A549 (cell line): ENCODE measurements at regions not wholly inside any gene's neighbourhood (a gene's known extent, or its start where the extent isn't known, plus 50 kb on each side); places are given as distances from the start of the nearest gene placed in this dataset.

Source experiments
- ATAC-seq, 2 experiments: fragments of 200-7000 bp in 1 of 2; fragments of >200 bp in 1 of 2; cut with Nextera tagmentation in 1 of 2; cut with Tn5 transposase in 1 of 2; 3 replicates each; pipeline versions ENCODE4 v1.8.0 to v1.9.1; 2018 to 2020; ENCODE audit warnings: mild to moderate bottlenecking in 1 of 2, moderate library complexity in 1 of 2
- CTCF ChIA-PET: fragments of 300-600 bp; sonication (Branson Sonifier 250); formaldehyde crosslinking; extraction: SDS; loops from one replicate; lab custom pipeline; 2021; ENCODE audit warnings: antibody characterized with exemption, inconsistent platforms; lab: Yijun Ruan, JAX
- POLR2A ChIA-PET: fragments of 350-600 bp; formaldehyde crosslinking; extraction: SDS; loops from one replicate; lab custom pipeline; 2021; ENCODE audit warnings: antibody characterized with exemption, inconsistent platforms; lab: Yijun Ruan, JAX
- DNase-seq, 2 experiments: peaks; one replicate each; pipeline versions ENCODE4 v3.0.0 to v3.0.0-alpha.2; 2011 to 2016; ENCODE audit warnings: low read depth in 1 of 2, low spot score in 1 of 2
- FAIRE-seq: peaks from 2 replicates; lab custom pipeline; 2011; peaks lifted over from hg19 to GRCh38; lab: Jason Lieb, UNC
- H3K27ac ChIP-seq, 2 experiments: fragments of >200 bp; sonication (Bioruptor Twin); formaldehyde crosslinking; 3 replicates each; pipeline ENCODE4 v1.5.1; 2016 to 2017
- H3K4me1 ChIP-seq: fragments of >200 bp; sonication (Bioruptor Twin); formaldehyde crosslinking; 3 replicates; pipeline ENCODE4 v1.6.1; 2016
- H3K4me2 ChIP-seq: fragments of >200 bp; sonication (Bioruptor Twin); formaldehyde crosslinking; 3 replicates; pipeline ENCODE4 v1.6.1; 2016
- H3K4me3 ChIP-seq: fragments of >200 bp; sonication (Bioruptor Twin); formaldehyde crosslinking; 3 replicates; pipeline ENCODE4 v1.5.1; 2016
- H3K9me3 ChIP-seq: fragments of >200 bp; sonication (Bioruptor Twin); formaldehyde crosslinking; 3 replicates; pipeline ENCODE4 v1.6.1; 2016
- BHLHE40 ChIP-seq: IDR thresholded peaks from 2 replicates; pipeline ENCODE4 v1.6.1; 2012; ENCODE audit warnings: low read depth, low read length, inconsistent platforms
- CHD2 ChIP-seq: fragments of 150-350 bp; IDR thresholded peaks from 2 replicates; pipeline ENCODE4 v1.6.1; 2014; ENCODE audit warnings: low read length; ENCODE audit not compliant: partially characterized antibody
- CHD4 ChIP-seq: fragments of 200-600 bp; sonication (generic); IDR thresholded peaks from 2 replicates; pipeline ENCODE4 v1.6.1; 2016; ENCODE audit warnings: antibody characterized with exemption, mild to moderate bottlenecking, borderline replicate concordance
- EHF ChIP-seq: fragments of 250-450 bp; sonication (Bioruptor Pico); IDR thresholded peaks from 2 replicates; pipeline ENCODE4 v1.5.0; 2020; ENCODE audit warnings: mild to moderate bottlenecking
- EHMT2 ChIP-seq: fragments of 200-600 bp; sonication (generic); IDR thresholded peaks from 2 replicates; pipeline ENCODE4 v1.6.1; 2016; ENCODE audit warnings: antibody characterized with exemption, low read depth, mild to moderate bottlenecking, moderate library complexity
- ESRRA ChIP-seq: fragments of 150-350 bp; IDR thresholded peaks from 2 replicates; pipeline ENCODE4 v1.6.1; 2014; ENCODE audit warnings: mild to moderate bottlenecking, low read length, borderline replicate concordance
- GATA3 ChIP-seq: IDR thresholded peaks from 2 replicates; pipeline ENCODE4 v1.6.1; 2012; ENCODE audit warnings: borderline replicate concordance
- HEYL ChIP-seq: fragments of 250-450 bp; sonication (Bioruptor Pico); IDR thresholded peaks from 2 replicates; pipeline ENCODE4 v1.8.0; 2021; ENCODE audit warnings: mild to moderate bottlenecking, moderate library complexity
- KDM1A ChIP-seq: fragments of 200-600 bp; sonication (generic); IDR thresholded peaks from 2 replicates; pipeline ENCODE4 v1.6.1; 2016; ENCODE audit warnings: low read depth, mild to moderate bottlenecking
- NFE2L2 ChIP-seq: fragments of 150-350 bp; conservative IDR thresholded peaks from 2 replicates; pipeline ENCODE4 v1.6.1; 2014; ENCODE audit warnings: low read length
- NR3C1 ChIP-seq: fragments of >200 bp; sonication (Bioruptor Twin); formaldehyde crosslinking; IDR thresholded peaks from 3 replicates; pipeline ENCODE4 v1.6.1; 2017
- RAD21 ChIP-seq, 2 experiments: fragments of >200 bp in 1 of 2; sonication (Bioruptor Twin) in 1 of 2; formaldehyde crosslinking in 1 of 2; IDR thresholded peaks in 1 of 2; conservative IDR thresholded peaks in 1 of 2; 2 replicates in 1 of 2; 3 replicates in 1 of 2; pipeline ENCODE4 v1.6.1; 2012 to 2018; ENCODE audit warnings: inconsistent platforms in 1 of 2
- RCOR1 ChIP-seq: fragments of 150-350 bp; IDR thresholded peaks from 2 replicates; pipeline ENCODE4 v1.6.1; 2014; ENCODE audit warnings: antibody characterized with exemption, low read length, low read depth
- TP53 ChIP-seq: fragments of 250-450 bp; sonication (Bioruptor Pico); IDR thresholded peaks from 2 replicates; pipeline ENCODE4 v1.5.0; 2021; ENCODE audit warnings: mild to moderate bottlenecking, moderate library complexity
- ZC3H11A ChIP-seq: fragments of 450-650 bp; IDR thresholded peaks from 2 replicates; pipeline ENCODE4 v1.6.1; 2014; ENCODE audit warnings: antibody characterized with exemption, mild to moderate bottlenecking
- ZFP36 ChIP-seq: fragments of 450-650 bp; IDR thresholded peaks from 2 replicates; pipeline ENCODE4 v1.6.1; 2014; ENCODE audit warnings: borderline replicate concordance; ENCODE audit not compliant: partially characterized antibody
- ZSCAN20 ChIP-seq: fragments of 250-450 bp; sonication (Bioruptor Pico); IDR thresholded peaks from 2 replicates; pipeline ENCODE4 v1.8.0; 2022; ENCODE audit warnings: mild to moderate bottlenecking, moderate library complexity
- WGBS: methylation state at CpG from one replicate; pipeline ENCODE4 v1.1.6; 2017; ENCODE audit errors: missing lambda C conversion rate; 5-methylcytosine and 5-hydroxymethylcytosine counted together
- TF ChIP-seq, protein P1 (sequence below): fragments of >200 bp; sonication (Bioruptor Twin); formaldehyde crosslinking; IDR thresholded peaks from 2 replicates; pipeline ENCODE4 v1.6.1; 2016
- TF ChIP-seq, protein P2 (sequence below): IDR thresholded peaks from 2 replicates; pipeline ENCODE4 v1.6.1; 2012; ENCODE audit warnings: low read depth, borderline replicate concordance
- TF ChIP-seq, protein P3 (sequence below): fragments of 250-450 bp; sonication (Bioruptor Pico); IDR thresholded peaks from 2 replicates; pipeline ENCODE4 v1.5.0; 2020; ENCODE audit warnings: low read depth, mild to moderate bottlenecking, moderate library complexity
- TF ChIP-seq, protein P4 (sequence below): fragments of 450-650 bp; IDR thresholded peaks from 2 replicates; pipeline ENCODE4 v1.6.1; 2014; ENCODE audit warnings: antibody characterized with exemption
- TF ChIP-seq, protein P5 (sequence below): fragments of 250-450 bp; sonication (Bioruptor Pico); IDR thresholded peaks from 2 replicates; pipeline ENCODE4 v1.5.0; 2021; ENCODE audit warnings: mild to moderate bottlenecking, moderate library complexity, borderline replicate concordance

DNA sequence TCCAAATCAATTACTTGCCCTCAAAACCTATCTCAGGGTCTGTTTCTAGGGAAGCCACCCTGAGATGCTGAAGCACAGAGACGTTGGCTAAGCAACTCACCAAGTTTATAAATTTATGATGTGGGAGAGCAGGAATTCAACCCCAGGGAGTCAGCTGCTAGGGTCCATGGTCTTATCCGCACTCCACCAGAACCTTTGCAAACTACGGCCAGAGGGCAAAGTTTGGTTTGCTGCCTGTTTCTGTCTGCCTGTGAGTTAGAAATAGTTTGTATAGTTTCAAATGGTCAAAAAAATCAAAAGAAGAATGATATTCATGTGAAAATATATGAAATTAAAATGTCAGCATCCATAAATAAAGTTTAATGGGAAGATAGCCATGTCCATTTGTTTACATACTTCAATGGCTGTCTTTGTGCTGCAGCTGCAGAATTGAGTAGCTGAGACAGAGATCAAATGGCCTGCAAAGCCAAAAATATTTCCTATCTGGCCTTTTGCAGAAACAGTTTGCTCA lies 83.7 kb upstream of the ZFP64 start:
- no peaks in the 10 kb centered on the region for H3K9me3 ChIP-seq
- CTCF ChIA-PET: interaction anchor here (1.2 kb wide), 1 partner anchor 10 kb away, joined by 3 read pairs; no protein-coding TSS in a partner anchor
- FAIRE-seq: no peak
- POLR2A ChIA-PET: no interaction called here
- ATAC-seq: no peak
- 63% methylated on average over 3 of the region's 3 CpGs for WGBS
- TF ChIP-seq, protein P1, sequence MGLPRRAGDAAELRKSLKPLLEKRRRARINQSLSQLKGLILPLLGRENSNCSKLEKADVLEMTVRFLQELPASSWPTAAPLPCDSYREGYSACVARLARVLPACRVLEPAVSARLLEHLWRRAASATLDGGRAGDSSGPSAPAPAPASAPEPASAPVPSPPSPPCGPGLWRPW: no peak
- TF ChIP-seq BHLHE40: no peak
- TF ChIP-seq CHD2: no peak
- no peak for TF ChIP-seq RCOR1
- TF ChIP-seq NR3C1: no peak
- TF ChIP-seq, protein P2, sequence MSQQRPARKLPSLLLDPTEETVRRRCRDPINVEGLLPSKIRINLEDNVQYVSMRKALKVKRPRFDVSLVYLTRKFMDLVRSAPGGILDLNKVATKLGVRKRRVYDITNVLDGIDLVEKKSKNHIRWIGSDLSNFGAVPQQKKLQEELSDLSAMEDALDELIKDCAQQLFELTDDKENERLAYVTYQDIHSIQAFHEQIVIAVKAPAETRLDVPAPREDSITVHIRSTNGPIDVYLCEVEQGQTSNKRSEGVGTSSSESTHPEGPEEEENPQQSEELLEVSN: no peak
- no peak for TF ChIP-seq ZC3H11A
- no peak for TF ChIP-seq CHD4
- TF ChIP-seq RAD21 (conservative IDR thresholded peaks at IDR 0.05 in 1 of 2, IDR thresholded peaks at IDR 0.05 in 1 of 2): no peak
- TF ChIP-seq, protein P3, sequence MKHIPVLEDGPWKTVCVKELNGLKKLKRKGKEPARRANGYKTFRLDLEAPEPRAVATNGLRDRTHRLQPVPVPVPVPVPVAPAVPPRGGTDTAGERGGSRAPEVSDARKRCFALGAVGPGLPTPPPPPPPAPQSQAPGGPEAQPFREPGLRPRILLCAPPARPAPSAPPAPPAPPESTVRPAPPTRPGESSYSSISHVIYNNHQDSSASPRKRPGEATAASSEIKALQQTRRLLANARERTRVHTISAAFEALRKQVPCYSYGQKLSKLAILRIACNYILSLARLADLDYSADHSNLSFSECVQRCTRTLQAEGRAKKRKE (CRISPR knock-in tag): no peak
- H3K27ac ChIP-seq: no peak overlapping the region
- H3K4me1 ChIP-seq: no peaks in the 10 kb centered on the region
- no peak overlapping the region for H3K4me3 ChIP-seq
- no peak for DNase-seq
- H3K4me2 ChIP-seq: no peak overlapping the region

DNA sequence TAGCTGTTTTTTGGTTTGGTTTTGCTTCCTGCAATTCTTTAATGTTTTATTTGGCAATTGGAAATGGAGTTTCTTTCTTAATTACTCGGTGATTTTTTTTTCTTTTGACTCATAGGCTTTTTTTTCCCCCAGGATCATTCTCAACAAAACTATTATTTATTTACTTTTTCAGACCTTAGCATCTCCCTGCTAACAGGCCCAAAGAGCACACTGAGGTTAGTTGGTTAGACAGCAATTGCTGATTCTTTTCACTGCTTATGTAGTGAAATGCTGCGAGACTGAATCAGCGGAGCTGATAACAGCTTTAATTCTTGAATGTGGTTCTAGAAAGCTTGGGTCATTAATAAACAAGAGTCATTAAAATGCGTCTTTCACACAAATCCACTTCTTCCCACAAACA lies 79.1 kb upstream of the ZFP64 start:
- Histone ChIP-seq H3K4me3 (no peak overlapping the region), H3K4me1 (no peaks in the 10 kb centered on the region), H3K4me2 (no peak overlapping the region), H3K9me3 (no peaks in the 10 kb centered on the region), H3K27ac (no peak overlapping the region)
- FAIRE-seq (no peak), ATAC-seq (no peak), DNase-seq (no peak)
- no peak for TF ChIP-seq ZSCAN20 (CRISPR knock-in tag)
- TF ChIP-seq NFE2L2: no peak
- no peak for TF ChIP-seq ESRRA
- no peak for TF ChIP-seq EHMT2
- TF ChIP-seq TP53: no peak
- TF ChIP-seq EHF (CRISPR knock-in tag): no peak
- no peak for TF ChIP-seq GATA3
- WGBS: 47% methylated on average over 4 of the region's 4 CpGs
- POLR2A ChIA-PET: no interaction called here
- CTCF ChIA-PET: interaction anchor here (1.4 kb wide), 1 partner anchor 41 kb away, joined by 4 read pairs; no protein-coding TSS in a partner anchor

DNA sequence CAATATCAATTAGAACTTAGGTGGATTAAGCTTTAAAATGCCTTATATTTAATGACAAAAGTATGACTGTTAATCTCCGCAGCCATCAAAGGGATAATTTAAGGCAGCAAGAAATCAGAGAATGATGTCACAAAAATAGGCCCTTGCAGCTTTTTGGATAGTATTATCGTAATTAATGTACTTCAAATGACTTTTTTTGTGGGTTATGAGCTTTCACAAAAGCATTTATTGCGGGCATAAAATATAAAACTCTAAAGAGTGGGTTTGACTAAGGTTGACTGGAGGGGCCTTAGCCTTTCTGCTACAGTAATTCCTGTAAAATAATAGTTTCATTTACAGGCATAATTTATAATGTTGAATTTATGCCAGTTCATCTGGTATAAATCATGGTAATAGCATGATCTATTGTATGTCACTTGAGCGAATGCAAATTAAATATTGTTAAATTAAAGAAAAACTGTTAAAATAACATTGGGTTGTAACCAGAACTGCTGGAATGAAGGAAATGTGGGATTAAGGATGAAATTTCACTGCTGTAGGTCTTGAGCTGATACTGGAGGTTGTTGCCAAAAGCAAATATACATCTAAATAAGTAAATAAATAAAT lies 78.5 kb upstream of the ZFP64 start:
- 67% methylated on average over 4 of the region's 4 CpGs for WGBS
- DNase-seq (no peak), ATAC-seq (no peak), FAIRE-seq (no peak)
- POLR2A ChIA-PET: no interaction called here
- no peak for TF ChIP-seq EHMT2
- TF ChIP-seq KDM1A: no peak
- H3K27ac ChIP-seq: no peak overlapping the region
- no peaks in the 10 kb centered on the region for H3K4me1 ChIP-seq
- no peak overlapping the region for H3K4me3 ChIP-seq
- no peak overlapping the region for H3K4me2 ChIP-seq
- CTCF ChIA-PET: interaction anchor here (1.4 kb wide), 1 partner anchor 42 kb away, joined by 4 read pairs; no protein-coding TSS in a partner anchor
- no peaks in the 10 kb centered on the region; the same call in 2 of the 3 replicates for H3K9me3 ChIP-seq

DNA sequence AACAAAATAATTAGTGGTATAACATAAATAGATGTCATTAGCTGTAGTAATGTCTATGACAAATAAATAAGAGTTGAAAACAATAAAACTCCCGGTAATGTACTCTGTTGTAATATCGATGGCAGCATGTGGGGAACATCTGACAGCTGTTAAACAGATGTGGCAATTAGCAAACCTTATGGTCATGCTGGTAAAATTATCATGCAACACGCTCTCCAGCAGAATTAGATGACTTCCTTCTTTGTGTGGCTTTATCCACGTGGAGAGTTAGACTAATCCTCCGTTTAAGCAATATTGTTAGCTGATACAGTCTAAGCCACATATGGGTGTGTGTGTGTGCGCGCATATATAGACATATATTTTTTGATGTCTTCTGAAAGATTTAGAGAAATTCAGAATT lies 77.7 kb upstream of the ZFP64 start:
- Histone ChIP-seq H3K4me3 (no peak overlapping the region), H3K9me3 (no peaks in the 10 kb centered on the region; the same call in 2 of the 3 replicates), H3K27ac (no peak overlapping the region), H3K4me1 (no peaks in the 10 kb centered on the region), H3K4me2 (no peak overlapping the region)
- WGBS: 40% methylated on average over 7 of the region's 7 CpGs
- FAIRE-seq (no peak), DNase-seq (no peak), ATAC-seq (no peak)
- CTCF ChIA-PET: interaction anchor here (1.4 kb wide), 1 partner anchor 43 kb away, joined by 4 read pairs; no protein-coding TSS in a partner anchor
- POLR2A ChIA-PET: no interaction called here
- TF ChIP-seq, protein P4, sequence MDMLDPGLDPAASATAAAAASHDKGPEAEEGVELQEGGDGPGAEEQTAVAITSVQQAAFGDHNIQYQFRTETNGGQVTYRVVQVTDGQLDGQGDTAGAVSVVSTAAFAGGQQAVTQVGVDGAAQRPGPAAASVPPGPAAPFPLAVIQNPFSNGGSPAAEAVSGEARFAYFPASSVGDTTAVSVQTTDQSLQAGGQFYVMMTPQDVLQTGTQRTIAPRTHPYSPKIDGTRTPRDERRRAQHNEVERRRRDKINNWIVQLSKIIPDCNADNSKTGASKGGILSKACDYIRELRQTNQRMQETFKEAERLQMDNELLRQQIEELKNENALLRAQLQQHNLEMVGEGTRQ: no peak
- TF ChIP-seq EHF (CRISPR knock-in tag): no peak
- TF ChIP-seq HEYL: no peak
- TF ChIP-seq, protein P5, sequence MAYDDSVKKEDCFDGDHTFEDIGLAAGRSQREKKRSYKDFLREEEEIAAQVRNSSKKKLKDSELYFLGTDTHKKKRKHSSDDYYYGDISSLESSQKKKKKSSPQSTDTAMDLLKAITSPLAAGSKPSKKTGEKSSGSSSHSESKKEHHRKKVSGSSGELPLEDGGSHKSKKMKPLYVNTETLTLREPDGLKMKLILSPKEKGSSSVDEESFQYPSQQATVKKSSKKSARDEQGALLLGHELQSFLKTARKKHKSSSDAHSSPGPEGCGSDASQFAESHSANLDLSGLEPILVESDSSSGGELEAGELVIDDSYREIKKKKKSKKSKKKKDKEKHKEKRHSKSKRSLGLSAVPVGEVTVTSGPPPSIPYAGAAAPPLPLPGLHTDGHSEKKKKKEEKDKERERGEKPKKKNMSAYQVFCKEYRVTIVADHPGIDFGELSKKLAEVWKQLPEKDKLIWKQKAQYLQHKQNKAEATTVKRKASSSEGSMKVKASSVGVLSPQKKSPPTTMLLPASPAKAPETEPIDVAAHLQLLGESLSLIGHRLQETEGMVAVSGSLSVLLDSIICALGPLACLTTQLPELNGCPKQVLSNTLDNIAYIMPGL (CRISPR knock-in tag): no peak
- TF ChIP-seq ZFP36: no peak
